Erythroblast (primary cell): ENCODE measurements at regions not wholly inside any gene's neighbourhood (a gene's known extent, or its start where the extent isn't known, plus 50 kb on each side); places are given as distances from the start of the nearest gene placed in this dataset.

Experiments
- GATA1 ChIP-seq: IDR thresholded peaks from 2 replicates; pipeline ENCODE4 v1.6.1; 2011; ENCODE audit warnings: low read depth, mild to moderate bottlenecking, control low read depth, low read length, moderate library complexity
- POLR2A ChIP-seq: IDR thresholded peaks from 2 replicates; pipeline ENCODE4 v1.6.1; 2011; ENCODE audit warnings: mild to moderate bottlenecking, low read length

- TF ChIP-seq POLR2A (no peak), GATA1 (no peak)
Observed at GRCh38 chr11:119989159-119989821, 148.6 kb downstream of the TRIM29 start.
